K562 (cell line): ENCODE measurements at regions not wholly inside any gene's neighbourhood (a gene's known extent, or its start where the extent isn't known, plus 50 kb on each side); places are given as distances from the start of the nearest gene placed in this dataset.

ENCODE experiments used
- ATAC-seq: fragments of 200-7000 bp; cut with Tn5 transposase; 3 replicates; pipeline ENCODE4 v1.9.1; 2020; ENCODE audit warnings: moderate library complexity
- BruUV-seq: library from RNA; stranded (reverse); fragments of 400-500 nt; replicated peaks from 2 replicates; lab custom pipeline; 2021; lab: Mats Ljungman, UMichigan
- CTCF ChIA-PET: fragments of 300-600 bp; formaldehyde crosslinking; extraction: SDS; loops from one replicate; lab custom pipeline; 2021; ENCODE audit warnings: low intra/inter-chr PET ratio; lab: Yijun Ruan, JAX
- POLR2A ChIA-PET: fragments of 300-600, 350-650 bp; sonication (Branson Sonifier 250); formaldehyde crosslinking; extraction: SDS; loops from one replicate; lab custom pipeline; 2021; ENCODE audit warnings: antibody characterized with exemption, inconsistent platforms; lab: Yijun Ruan, JAX
- DNase-seq, 4 experiments: peaks; one replicate each; pipeline versions ENCODE4 v3.0.0 to v3.0.0-alpha.2; 2011 to 2018; ENCODE audit warnings: low spot score in 3 of 4, mixed read lengths in 3 of 4; ENCODE audit errors: extremely low read depth in 1 of 4
- FAIRE-seq: peaks from 2 replicates; lab custom pipeline; 2011; peaks lifted over from hg19 to GRCh38; lab: Jason Lieb, UNC
- H2AFZ ChIP-seq: 2 replicates; pipeline ENCODE4 v1.6.0; 2011; ENCODE audit warnings: low read depth, low read length, control low read depth, inconsistent platforms
- H3K27ac ChIP-seq: fragments of 200-600 bp; 3 replicates; pipeline ENCODE4 v1.8.0; 2011; ENCODE audit warnings: low read depth, mild to moderate bottlenecking, control low read depth, inconsistent platforms, low read length, moderate library complexity, mixed read lengths; ENCODE audit errors: extremely low read depth
- H3K27me3 ChIP-seq, 2 experiments: fragments of 300-600 bp in 1 of 2; 2 replicates in 1 of 2; 3 replicates in 1 of 2; pipeline versions ENCODE4 v1.6.0 to v1.8.0; 2011; ENCODE audit warnings: inconsistent platforms in 2 of 2, low read length in 2 of 2, mild to moderate bottlenecking in 1 of 2, mixed read lengths in 1 of 2, moderate library complexity in 1 of 2; ENCODE audit not compliant: control insufficient read depth in 2 of 2, insufficient read depth in 2 of 2
- H3K36me3 ChIP-seq: fragments of 300-600 bp; 3 replicates; pipeline ENCODE4 v1.8.0; 2011; ENCODE audit warnings: mild to moderate bottlenecking, low read length, inconsistent platforms; ENCODE audit not compliant: control insufficient read depth, insufficient read depth
- H3K4me1 ChIP-seq, 2 experiments: fragments of 200-600 bp in 1 of 2; replicated peaks in 1 of 2; 2 replicates in 1 of 2; 3 replicates in 1 of 2; pipeline versions ENCODE4 v1.5.1 to v1.8.0; 2011; ENCODE audit warnings: inconsistent platforms in 2 of 2, low read length in 2 of 2, mild to moderate bottlenecking in 1 of 2, mixed read lengths in 1 of 2, moderate library complexity in 1 of 2; ENCODE audit not compliant: control insufficient read depth in 2 of 2, insufficient read depth in 2 of 2
- H3K4me2 ChIP-seq: 2 replicates; pipeline ENCODE4 v1.6.1; 2011; ENCODE audit warnings: low read length, control low read depth, inconsistent platforms, mixed read lengths; ENCODE audit not compliant: insufficient read depth
- H3K4me3 ChIP-seq: fragments of 200-600 bp; sonication (generic), shearing (Covaris generic); 2 replicates; pipeline ENCODE4 v1.5.1; 2016; ENCODE audit warnings: control low read depth, inconsistent platforms
- H3K79me2 ChIP-seq: fragments of 200-600 bp; 3 replicates; pipeline ENCODE4 v1.8.0; 2011; ENCODE audit warnings: low read length, inconsistent platforms; ENCODE audit not compliant: control insufficient read depth, insufficient read depth
- H3K9ac ChIP-seq, 2 experiments: 2 replicates each; pipeline versions ENCODE4 v1.6.0 to v1.6.1; 2011; ENCODE audit warnings: low read depth in 2 of 2, low read length in 2 of 2, control low read depth in 1 of 2, inconsistent platforms in 1 of 2, mild to moderate bottlenecking in 1 of 2, mixed read lengths in 1 of 2; ENCODE audit not compliant: insufficient read depth in 1 of 2
- H3K9me1 ChIP-seq: one replicate; pipeline ENCODE4 v1.6.0; 2011; ENCODE audit warnings: inconsistent platforms, mild to moderate bottlenecking, low read length, moderate library complexity; ENCODE audit not compliant: control insufficient read depth, insufficient read depth
- H3K9me3 ChIP-seq: replicated peaks from 2 replicates; pipeline ENCODE4 v1.5.1; 2011; ENCODE audit warnings: low read depth, low read length, inconsistent platforms; ENCODE audit not compliant: control insufficient read depth, insufficient read depth
- H4K20me1 ChIP-seq: replicated peaks from 2 replicates; pipeline ENCODE4 v1.6.1; 2011; ENCODE audit warnings: low read length, inconsistent platforms, mixed read lengths; ENCODE audit not compliant: control insufficient read depth, insufficient read depth
- ASH1L ChIP-seq: fragments of 450-650 bp; IDR thresholded peaks from 2 replicates; pipeline ENCODE4 v1.6.1; 2018; ENCODE audit warnings: borderline replicate concordance, mild to moderate bottlenecking, low read depth; ENCODE audit not compliant: partially characterized antibody
- BACH1 ChIP-seq: fragments of 200-800 bp; sonication (Bioruptor generic); IDR thresholded peaks from 2 replicates; pipeline ENCODE4 v1.6.1; 2016; ENCODE audit warnings: missing genetic modification characterization, missing compliant biosample characterization
- CTBP1 ChIP-seq: fragments of 450-650 bp; IDR thresholded peaks from 2 replicates; pipeline ENCODE4 v1.6.1; 2016; ENCODE audit warnings: borderline replicate concordance
- CXXC5 ChIP-seq: fragments of 250-450 bp; sonication (Bioruptor Pico); IDR thresholded peaks from 2 replicates; pipeline ENCODE4 v1.8.0; 2022; ENCODE audit warnings: inconsistent platforms, mild to moderate bottlenecking, moderate library complexity
- EP300 ChIP-seq: IDR thresholded peaks from 2 replicates; pipeline ENCODE4 v1.6.1; 2012; ENCODE audit warnings: low read length, improper control_type of control experiment
- PHF8 ChIP-seq: fragments of 200-600 bp; sonication (generic); IDR thresholded peaks from 2 replicates; pipeline ENCODE4 v1.6.1; 2012; ENCODE audit warnings: mixed run types, mild to moderate bottlenecking, inconsistent platforms, low read length, moderate library complexity, borderline replicate concordance
- PRPF4 ChIP-seq: fragments of 200-400 bp; formaldehyde crosslinking; IDR thresholded peaks from one replicate; pipeline ENCODE4 v1.6.1; 2017; ENCODE audit warnings: low read length, low read depth, mild to moderate bottlenecking; ENCODE audit not compliant: insufficient read depth, poor library complexity, severe bottlenecking
- RAD51 ChIP-seq: fragments of 450-650 bp; IDR thresholded peaks from 2 replicates; pipeline ENCODE4 v1.7.1; 2016; ENCODE audit warnings: low read depth, mild to moderate bottlenecking, borderline replicate concordance
- SLC30A9 ChIP-seq: fragments of 250-450 bp; sonication (Bioruptor Pico); IDR thresholded peaks from 2 replicates; pipeline ENCODE4 v1.8.0; 2022; ENCODE audit warnings: mild to moderate bottlenecking, moderate library complexity
- SMAD2 ChIP-seq: fragments of 150-350 bp; IDR thresholded peaks from 2 replicates; pipeline ENCODE4 v1.6.1; 2014; ENCODE audit warnings: low read depth, mild to moderate bottlenecking, low read length
- SRSF7 ChIP-seq: fragments of 200-400 bp; formaldehyde crosslinking; optimal IDR thresholded peaks from 2 replicates; pipeline ENCODE3; 2017; ENCODE audit warnings: mild to moderate bottlenecking, low read depth, low read length
- U2AF2 ChIP-seq: fragments of 200-400 bp; formaldehyde crosslinking; optimal IDR thresholded peaks from 2 replicates; pipeline ENCODE3; 2017; ENCODE audit warnings: low read depth, mild to moderate bottlenecking, low read length
- ZHX1 ChIP-seq: fragments of 150-350 bp; conservative IDR thresholded peaks from 2 replicates; pipeline ENCODE4 v1.6.1; 2014; ENCODE audit warnings: low read length
- ZNF23 ChIP-seq: fragments of 250-450 bp; sonication (Bioruptor Pico); IDR thresholded peaks from 2 replicates; pipeline ENCODE4 v1.4.0; 2020; ENCODE audit warnings: mild to moderate bottlenecking
- ZNF253 ChIP-seq: fragments of 250-450 bp; sonication (Bioruptor Pico); conservative IDR thresholded peaks from 2 replicates; pipeline ENCODE4 v1.6.1; 2021; ENCODE audit warnings: mild to moderate bottlenecking
- ZNF444 ChIP-seq: fragments of 250-450 bp; sonication (Bioruptor Pico); IDR thresholded peaks from 2 replicates; pipeline ENCODE4 v1.4.0; 2020; ENCODE audit warnings: mild to moderate bottlenecking, moderate library complexity
- WGBS: fragments of 100-300 bp; shearing (Covaris generic); methylation state at CpG from one replicate; pipeline ENCODE4 v1.1.6; 2016; ENCODE audit warnings: low coverage, mixed read lengths; ENCODE audit not compliant: insufficient coverage; ENCODE audit errors: missing lambda C conversion rate; 5-methylcytosine and 5-hydroxymethylcytosine counted together
- in situ Hi-C: fragments of 300-500 bp; cut with MboI; formaldehyde crosslinking; loops from 4 replicates; pipeline ENCODE4 v1.15.0; 2018; ENCODE audit warnings: inconsistent platforms, mixed read lengths
- intact Hi-C: fragments of 100-400 bp; cut with micrococcal nuclease; formaldehyde crosslinking; loops from 2 replicates; pipeline ENCODE4 v1.14.2; 2022

GRCh38 chr18:40529478-40529877, 1425.6 kb upstream of the PIK3C3 start:
- in situ Hi-C loops, result no loop called here
- POLR2A ChIA-PET, result no interaction called here
- H4K20me1 ChIP-seq, result no peaks in the 10 kb centered on the region
- no peaks in the 10 kb centered on the region for H3K36me3 ChIP-seq
- H3K4me1 ChIP-seq, result no peaks in the 10 kb centered on the region
- no peak overlapping the region for H3K9ac ChIP-seq
- CTCF ChIA-PET, result no interaction called here
- no peaks in the 10 kb centered on the region for H3K27me3 ChIP-seq
- H3K27ac ChIP-seq, result no peak overlapping the region
- H3K4me3 ChIP-seq, result no peak overlapping the region
- intact Hi-C loops, result no loop called here
- 0% methylated on average over 1 of the region's 1 CpG for WGBS
- no peak overlapping the region for H2AFZ ChIP-seq
- DNase-seq, result no peak
- no TSS peak for BruUV-seq
- H3K4me2 ChIP-seq, result no peak overlapping the region
- no peak for ATAC-seq
- TF ChIP-seq CTBP1, result no peak
- no peak for TF ChIP-seq ZHX1
- no peak for TF ChIP-seq ZNF253 (CRISPR knock-in tag)
- no peak for TF ChIP-seq SMAD2
- no peaks in the 10 kb centered on the region for H3K9me1 ChIP-seq
- no peaks in the 10 kb centered on the region for H3K79me2 ChIP-seq
- no peaks in the 10 kb centered on the region for H3K9me3 ChIP-seq
- FAIRE-seq, result no peak

- ATAC-seq (no peak), FAIRE-seq (no peak), DNase-seq (no peak)
- no peaks in the 10 kb centered on the region for H3K36me3 ChIP-seq
- CTCF ChIA-PET, result no interaction called here
- H4K20me1 ChIP-seq, result no peaks in the 10 kb centered on the region
- H3K79me2 ChIP-seq, result no peaks in the 10 kb centered on the region
- H3K27me3 ChIP-seq, result no peaks in the 10 kb centered on the region
- no peak overlapping the region for H3K4me2 ChIP-seq
- no peaks in the 10 kb centered on the region for H3K9me3 ChIP-seq
- 0% methylated on average over 1 of the region's 1 CpG for WGBS
- BruUV-seq, result no TSS peak
- intact Hi-C loops (no loop called here), in situ Hi-C loops (no loop called here)
- no peak overlapping the region for H3K9ac ChIP-seq
- H3K9me1 ChIP-seq, result no peaks in the 10 kb centered on the region
- H2AFZ ChIP-seq, result no peak overlapping the region
- no peaks in the 10 kb centered on the region for H3K4me1 ChIP-seq
- POLR2A ChIA-PET, result no interaction called here
- no peak overlapping the region for H3K4me3 ChIP-seq
- H3K27ac ChIP-seq, result no peak overlapping the region
- TF ChIP-seq PRPF4, result no peak
- TF ChIP-seq PHF8, result no peak
- TF ChIP-seq ZNF444, result no peak
- no peak for TF ChIP-seq ASH1L
- no peak for TF ChIP-seq U2AF2
- TF ChIP-seq RAD51, result no peak
- TF ChIP-seq ZNF23 (CRISPR knock-in tag), result no peak
- no peak for TF ChIP-seq SLC30A9 (CRISPR knock-in tag)
- no peak for TF ChIP-seq SRSF7
- TF ChIP-seq EP300, result no peak
- TF ChIP-seq CXXC5 (CRISPR knock-in tag), result no peak
- no peak for TF ChIP-seq BACH1 (tag)
These were observed 1430.2 kb upstream of the PIK3C3 start for GRCh38 chr18:40524881-40525280.
